Brain microvascular endothelial cell (primary cell): ENCODE measurements at regions not wholly inside any gene's neighbourhood (a gene's known extent, or its start where the extent isn't known, plus 50 kb on each side); places are given as distances from the start of the nearest gene placed in this dataset.

Source experiments
- DNase-seq: peaks from one replicate; pipeline ENCODE4 v3.0.0-alpha.2; 2020
- H3K27ac ChIP-seq: fragments of 250-450 bp; sonication (Bioruptor Pico); 2 replicates; pipeline ENCODE4 v1.5.1; 2020; ENCODE audit warnings: mild to moderate bottlenecking, moderate library complexity
- H3K27me3 ChIP-seq: fragments of 250-450 bp; sonication (Bioruptor Pico); replicated peaks from 2 replicates; pipeline ENCODE4 v1.5.1; 2020; ENCODE audit warnings: mild to moderate bottlenecking
- H3K36me3 ChIP-seq: fragments of 250-450 bp; sonication (Bioruptor Pico); replicated peaks from 2 replicates; pipeline ENCODE4 v1.5.1; 2020; ENCODE audit warnings: mild to moderate bottlenecking
- H3K4me3 ChIP-seq: 2 replicates; pipeline ENCODE4 v1.5.1; 2011; ENCODE audit warnings: low read depth, mild to moderate bottlenecking, control low read depth, low read length, moderate library complexity
- in situ Hi-C: cut with HindIII; loops from 2 replicates; pipeline ENCODE4 v1.10.0; 2017; ENCODE audit warnings: low sequenced_read_pairs, low pct_ligation_motif_present
- TF ChIP-seq, protein P1 (sequence below): IDR thresholded peaks from 2 replicates; pipeline ENCODE4 v1.5.1; 2011; ENCODE audit warnings: low read depth, mild to moderate bottlenecking, moderate library complexity, low read length, control low read depth, inconsistent platforms; ENCODE audit errors: missing control alignments

DNA sequence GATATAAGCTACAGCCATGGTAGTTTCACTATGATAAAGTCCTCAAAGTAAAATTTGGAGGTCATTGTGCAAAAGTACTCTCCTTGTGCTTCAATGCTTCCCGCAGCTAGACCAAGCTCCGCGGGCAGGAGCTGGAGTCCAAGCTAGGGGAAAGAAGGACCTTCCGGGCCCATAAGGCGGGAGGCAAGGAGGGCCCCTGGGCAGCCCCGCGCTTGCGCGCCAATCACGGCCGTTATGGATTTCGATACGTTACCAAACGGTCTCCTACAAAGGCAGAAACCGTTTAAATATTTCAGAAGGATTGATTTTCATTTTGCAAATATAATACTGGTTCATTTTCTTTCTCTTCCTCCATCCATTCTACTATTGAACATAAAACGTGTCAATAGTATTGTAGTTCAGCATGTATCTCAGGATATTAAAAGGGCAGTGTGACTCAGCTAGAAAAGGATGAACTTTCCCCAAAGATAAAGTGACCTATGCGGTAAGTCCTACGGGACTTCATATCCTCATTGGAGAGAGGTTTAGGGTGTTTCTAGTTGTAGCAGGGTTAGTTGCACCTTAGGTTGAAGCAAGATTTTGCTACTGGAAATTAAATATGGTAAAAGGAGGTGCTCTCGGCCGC lies 128.0 kb downstream of the KIF20B start:
- no peak overlapping the region for H3K4me3 ChIP-seq
- H3K36me3 ChIP-seq = no peaks in the 10 kb centered on the region
- no peak overlapping the region for H3K27ac ChIP-seq
- H3K27me3 ChIP-seq = no peaks in the 10 kb centered on the region
- in situ Hi-C loops = no loop called here
- TF ChIP-seq, protein P1, sequence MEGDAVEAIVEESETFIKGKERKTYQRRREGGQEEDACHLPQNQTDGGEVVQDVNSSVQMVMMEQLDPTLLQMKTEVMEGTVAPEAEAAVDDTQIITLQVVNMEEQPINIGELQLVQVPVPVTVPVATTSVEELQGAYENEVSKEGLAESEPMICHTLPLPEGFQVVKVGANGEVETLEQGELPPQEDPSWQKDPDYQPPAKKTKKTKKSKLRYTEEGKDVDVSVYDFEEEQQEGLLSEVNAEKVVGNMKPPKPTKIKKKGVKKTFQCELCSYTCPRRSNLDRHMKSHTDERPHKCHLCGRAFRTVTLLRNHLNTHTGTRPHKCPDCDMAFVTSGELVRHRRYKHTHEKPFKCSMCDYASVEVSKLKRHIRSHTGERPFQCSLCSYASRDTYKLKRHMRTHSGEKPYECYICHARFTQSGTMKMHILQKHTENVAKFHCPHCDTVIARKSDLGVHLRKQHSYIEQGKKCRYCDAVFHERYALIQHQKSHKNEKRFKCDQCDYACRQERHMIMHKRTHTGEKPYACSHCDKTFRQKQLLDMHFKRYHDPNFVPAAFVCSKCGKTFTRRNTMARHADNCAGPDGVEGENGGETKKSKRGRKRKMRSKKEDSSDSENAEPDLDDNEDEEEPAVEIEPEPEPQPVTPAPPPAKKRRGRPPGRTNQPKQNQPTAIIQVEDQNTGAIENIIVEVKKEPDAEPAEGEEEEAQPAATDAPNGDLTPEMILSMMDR = no peak
- DNase-seq = no peak

DNA sequence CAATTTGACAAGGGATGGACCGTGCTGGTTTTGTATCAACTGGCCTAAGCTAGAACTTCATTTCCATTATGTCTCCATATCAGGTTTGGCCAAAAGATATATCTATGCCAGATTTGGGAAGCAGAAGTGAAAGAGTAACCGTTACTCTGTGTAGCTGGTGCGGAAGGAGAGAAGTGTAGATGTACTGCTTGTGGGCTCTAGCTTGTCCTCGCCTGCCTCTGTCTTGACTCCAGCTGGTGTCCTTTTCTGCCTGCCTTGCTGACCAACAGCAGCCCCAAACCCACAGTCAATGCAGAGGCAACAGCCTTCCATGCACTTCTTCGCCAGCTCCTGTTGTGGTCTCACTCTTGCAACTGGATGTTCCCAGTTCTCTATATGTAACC lies 128.5 kb downstream of the KIF20B start:
- Histone ChIP-seq H3K27ac (no peak overlapping the region), H3K36me3 (no peaks in the 10 kb centered on the region), H3K27me3 (no peaks in the 10 kb centered on the region), H3K4me3 (no peak overlapping the region)
- no peak for DNase-seq
- TF ChIP-seq, protein P1 = no peak
- in situ Hi-C loops = no loop called here

DNA sequence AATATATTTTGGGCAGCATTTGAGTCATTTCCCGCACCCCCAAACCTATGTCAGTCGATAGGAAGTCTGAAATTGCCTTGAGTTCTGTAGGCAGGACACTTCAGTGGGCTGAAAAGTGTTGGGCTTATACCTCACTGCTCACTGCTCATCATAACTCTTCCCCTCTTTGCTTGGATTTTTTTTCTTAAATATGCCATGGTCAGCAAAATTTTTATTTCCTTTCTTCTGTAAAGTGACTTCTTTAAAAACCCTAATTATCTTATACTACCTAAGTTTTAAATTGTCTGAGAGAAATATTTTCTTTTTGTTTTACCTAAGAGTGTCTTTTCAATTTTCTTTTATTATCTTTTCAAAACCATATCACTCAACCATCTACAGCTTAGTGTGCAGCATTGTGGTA lies 129.2 kb downstream of the KIF20B start:
- Histone ChIP-seq H3K36me3 (no peaks in the 10 kb centered on the region), H3K4me3 (no peak overlapping the region), H3K27me3 (no peaks in the 10 kb centered on the region), H3K27ac (no peak overlapping the region)
- DNase-seq = no peak
- in situ Hi-C loops = no loop called here
- TF ChIP-seq, protein P1 = no peak

DNA sequence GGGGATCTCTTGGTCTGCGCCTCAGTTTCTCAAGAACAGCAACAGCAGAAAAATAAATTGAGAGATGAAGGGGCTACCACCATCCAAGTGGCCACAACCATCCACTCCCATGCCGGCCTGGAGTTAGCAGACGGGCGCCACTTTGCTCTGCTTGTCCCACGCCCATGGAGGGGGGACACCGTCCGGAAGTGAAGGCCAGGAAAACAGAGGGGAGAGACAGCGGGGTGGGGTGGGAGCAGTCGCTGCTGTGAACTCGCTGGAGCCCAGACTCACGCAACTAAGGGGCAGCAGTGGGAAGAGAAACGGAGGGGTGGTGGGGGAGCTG lies 135.4 kb downstream of the KIF20B start:
- H3K27ac ChIP-seq = no peak overlapping the region
- H3K4me3 ChIP-seq = peak overlapping the region; percentile 67

DNA sequence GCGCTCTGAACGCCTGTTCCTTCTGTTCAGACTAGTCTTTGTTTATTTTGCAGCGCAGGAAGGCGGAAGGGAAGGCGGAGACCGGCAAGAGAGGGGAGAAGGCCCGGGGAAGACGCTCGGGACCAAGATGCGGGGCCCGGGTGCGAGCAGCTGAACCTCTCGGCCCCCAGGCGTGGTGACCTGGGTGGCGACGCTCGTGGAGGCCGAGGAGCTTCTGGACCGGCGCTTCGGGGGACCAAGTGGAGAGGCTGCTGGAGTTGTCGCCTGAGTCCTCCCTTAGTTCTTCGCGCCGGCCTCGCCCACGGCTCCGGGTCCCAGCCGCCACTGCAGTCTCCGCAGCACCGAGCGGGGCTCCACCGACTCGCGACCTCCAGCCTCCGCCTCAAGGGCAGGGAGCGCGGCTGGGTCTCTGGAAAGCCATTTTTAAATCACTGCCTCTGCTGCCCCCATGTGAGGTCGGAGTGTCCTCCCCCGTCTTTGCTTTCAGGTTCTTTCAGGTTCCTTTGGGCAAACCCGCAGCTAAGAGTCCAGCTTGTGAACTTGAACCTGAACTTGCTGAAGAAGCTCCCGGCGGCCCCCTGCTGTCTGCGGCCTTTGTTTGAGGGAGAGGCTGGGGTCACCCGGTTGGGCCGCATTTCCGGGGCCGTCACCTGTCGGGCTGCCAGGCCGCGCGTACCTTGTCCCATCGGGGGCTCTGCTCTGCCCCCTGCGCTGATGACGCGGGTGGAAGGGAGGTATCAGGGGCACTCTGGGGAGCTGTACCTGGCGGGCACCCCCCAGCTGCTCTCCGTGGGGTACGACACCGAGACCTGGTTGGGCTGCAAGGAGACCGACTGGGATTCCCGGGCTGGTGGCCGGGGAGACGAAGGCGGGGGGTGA lies 136.0 kb downstream of the KIF20B start:
- in situ Hi-C loops = no loop called here
- Histone ChIP-seq H3K4me3 (peak overlapping the region; percentile 67), H3K27ac (no peak overlapping the region), H3K36me3 (no peaks in the 10 kb centered on the region), H3K27me3 (no peaks in the 10 kb centered on the region)
- DNase-seq = no peak
- TF ChIP-seq, protein P1 = peak; percentile 18

More for the DNA sequence above, 135.4 kb downstream of the KIF20B start:
- no peak for DNase-seq
- TF ChIP-seq, protein P1 = no peak
- H3K27me3 ChIP-seq = no peaks in the 10 kb centered on the region
- in situ Hi-C loops = no loop called here
- no peaks in the 10 kb centered on the region for H3K36me3 ChIP-seq
